WTC11 (cell line): ENCODE measurements at regions not wholly inside any gene's neighbourhood (a gene's known extent, or its start where the extent isn't known, plus 50 kb on each side); places are given as distances from the start of the nearest gene placed in this dataset.

Source experiments
- ATF1 ChIP-seq: sonication (generic); formaldehyde crosslinking; IDR thresholded peaks from 2 replicates; pipeline ENCODE4 v1.8.1; 2023; ENCODE audit warnings: mild to moderate bottlenecking, moderate library complexity, missing genetic modification reagents
- CBFB ChIP-seq: sonication (generic); formaldehyde crosslinking; IDR thresholded peaks from 2 replicates; pipeline ENCODE4 v1.8.1; 2022; ENCODE audit warnings: mild to moderate bottlenecking, low read depth, missing genetic modification reagents
- CTCF ChIP-seq: fragments of 200-600 bp; IDR thresholded peaks from 2 replicates; pipeline ENCODE4 v1.8.0; 2022; ENCODE audit warnings: antibody characterized with exemption
- IRF2 ChIP-seq: sonication (generic); formaldehyde crosslinking; IDR thresholded peaks from 2 replicates; pipeline ENCODE4 v1.8.0; 2022; ENCODE audit warnings: low read depth, missing genetic modification reagents, borderline replicate concordance
- JAZF1 ChIP-seq: fragments of 250-450 bp; sonication (Bioruptor Pico); IDR thresholded peaks from 2 replicates; pipeline ENCODE4 v1.9.0; 2021; ENCODE audit warnings: moderate library complexity, mild to moderate bottlenecking, inconsistent platforms
- NR2C2 ChIP-seq: sonication (generic); formaldehyde crosslinking; IDR thresholded peaks from 2 replicates; pipeline ENCODE4 v1.8.0; 2022; ENCODE audit warnings: mild to moderate bottlenecking, missing genetic modification reagents
- SOX15 ChIP-seq: fragments of 250-450 bp; sonication (Bioruptor Pico); IDR thresholded peaks from 2 replicates; pipeline ENCODE4 v1.9.0; 2021; ENCODE audit warnings: mild to moderate bottlenecking
- STAT6 ChIP-seq: sonication (generic); formaldehyde crosslinking; conservative IDR thresholded peaks from 2 replicates; pipeline ENCODE4 v1.8.1; 2023; ENCODE audit warnings: mild to moderate bottlenecking, low read depth, missing genetic modification reagents, moderate library complexity
- TEAD4 ChIP-seq: sonication (generic); formaldehyde crosslinking; IDR thresholded peaks from 2 replicates; pipeline ENCODE4 v1.8.0; 2022; ENCODE audit warnings: mild to moderate bottlenecking, missing genetic modification reagents
- USF2 ChIP-seq: sonication (generic); formaldehyde crosslinking; IDR thresholded peaks from 2 replicates; pipeline ENCODE4 v1.8.1; 2023; ENCODE audit warnings: mild to moderate bottlenecking, missing genetic modification reagents, moderate library complexity
- ZNF281 ChIP-seq: sonication (generic); formaldehyde crosslinking; IDR thresholded peaks from 2 replicates; pipeline ENCODE4 v1.8.0; 2023; ENCODE audit warnings: mild to moderate bottlenecking, missing genetic modification reagents

GRCh38 chr2:9150568-9150900, 56.1 kb upstream of the ASAP2 start:
- TF ChIP-seq ZNF281 (CRISPR knock-in tag) (no peak), JAZF1 (CRISPR knock-in tag) (no peak), SOX15 (CRISPR knock-in tag) (no peak), IRF2 (no peak), CTCF (no peak), NR2C2 (no peak), STAT6 (CRISPR knock-in tag) (no peak), CBFB (CRISPR knock-in tag) (no peak), USF2 (no peak), TEAD4 (CRISPR knock-in tag) (no peak), ATF1 (CRISPR knock-in tag) (no peak)
